ENCODE measurements at regions not wholly inside any gene's neighbourhood (a gene's known extent, or its start where the extent isn't known, plus 50 kb on each side); places are given as distances from the start of the nearest gene placed in this dataset.

DNA sequence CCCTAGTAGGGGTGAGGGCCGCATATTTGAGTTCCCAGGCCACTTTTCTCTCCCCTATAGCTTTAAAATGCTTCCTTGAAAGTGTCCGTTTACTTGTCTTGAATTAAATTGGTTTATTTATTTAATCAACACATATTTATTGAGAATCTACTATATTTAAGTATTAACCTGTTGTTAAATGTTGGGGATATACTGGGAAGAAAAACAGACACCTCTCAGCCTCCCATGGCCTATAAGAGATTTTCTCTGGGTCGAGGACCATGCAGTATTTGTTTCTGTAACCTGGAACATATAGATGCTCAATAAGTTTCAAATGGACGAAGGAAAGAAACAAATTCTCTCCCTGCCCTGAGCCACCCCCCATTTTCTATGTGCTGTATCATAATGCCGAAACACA is 98.6 kb downstream of the INSIG2 start:
- no peak for DNase-seq (ENCODE audit: low read depth)

DNA sequence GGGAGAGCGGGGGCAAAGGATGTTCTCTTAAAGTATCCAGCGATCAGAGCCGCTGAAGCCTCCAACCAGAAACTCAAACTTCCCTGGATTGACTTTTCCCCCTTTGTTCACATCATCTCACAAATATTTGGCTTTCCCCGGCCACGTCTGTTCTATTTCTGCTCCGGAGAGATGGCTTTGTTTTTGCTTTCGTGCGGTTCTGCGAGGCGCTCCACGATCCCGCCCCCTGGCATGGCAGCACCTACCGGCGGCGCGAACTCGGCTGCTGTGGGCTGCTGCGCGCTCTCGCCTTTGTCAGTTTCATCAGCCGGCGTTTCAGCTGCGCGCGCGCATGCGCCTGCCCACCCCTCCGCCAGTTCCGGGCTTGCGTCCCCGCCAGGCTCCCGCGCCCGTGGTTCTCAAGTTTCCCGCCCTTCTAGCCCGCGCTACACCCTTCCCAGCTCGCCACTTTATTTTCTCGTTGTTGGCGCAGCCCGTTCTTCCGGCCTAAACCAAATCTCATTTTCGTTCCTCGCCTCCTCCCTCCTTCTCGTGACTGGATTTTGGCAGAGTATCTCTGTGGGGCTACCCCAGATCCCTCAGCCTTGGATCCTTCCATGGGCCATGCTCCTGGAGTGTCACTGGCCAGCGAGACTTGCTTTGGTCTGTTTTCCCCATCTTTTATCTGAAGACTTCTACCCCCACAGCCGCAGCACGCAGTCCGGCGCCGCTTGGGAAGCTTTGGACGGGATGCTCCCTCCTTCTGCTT is 98.0 kb downstream of the INSIG2 start:
- peak; percentile 66 for DNase-seq (ENCODE audit: low read depth)

DNA sequence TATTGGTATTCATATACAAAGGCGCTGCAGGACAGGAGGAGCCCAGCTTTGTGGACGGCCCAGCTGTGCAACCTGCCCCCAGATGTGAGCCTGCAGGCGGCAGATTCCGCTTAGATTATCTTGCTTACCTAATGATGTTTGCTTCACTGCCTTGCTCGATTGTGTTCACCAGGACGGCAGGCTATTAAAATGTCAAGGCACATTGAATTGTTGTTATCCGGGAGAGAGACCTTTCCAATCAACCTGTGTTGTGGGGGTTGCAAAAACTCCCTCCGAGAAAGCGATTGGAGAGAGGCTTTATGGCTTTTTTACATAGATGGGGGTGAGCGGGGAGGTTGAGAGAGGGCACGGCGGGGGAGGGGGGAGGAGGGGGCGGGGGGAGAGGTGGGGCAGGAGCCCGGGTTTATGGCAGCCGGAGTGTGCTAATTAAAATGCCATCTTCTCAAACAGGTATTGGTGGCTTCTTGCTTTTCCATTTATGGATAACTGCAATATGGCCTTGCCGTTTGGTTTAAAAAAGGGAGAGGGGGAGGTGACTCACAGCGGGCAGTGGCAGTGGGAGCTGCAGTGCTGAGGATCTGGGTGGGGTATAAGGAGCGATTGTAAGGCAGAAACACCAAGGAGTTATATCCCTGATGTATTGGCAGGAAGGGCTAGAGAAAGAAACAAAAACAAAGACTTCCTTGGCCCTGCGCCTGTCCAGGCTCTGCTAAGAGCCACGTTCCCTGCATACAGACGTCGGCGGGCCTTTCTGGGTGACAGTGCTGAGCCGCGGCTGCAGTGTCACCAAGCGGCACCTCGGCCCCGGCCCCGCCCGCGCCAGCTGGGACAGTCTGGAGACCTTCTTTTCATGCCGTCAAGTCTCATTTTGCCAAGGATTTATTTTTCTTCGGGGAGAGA is 97.2 kb downstream of the INSIG2 start:
- no peak for DNase-seq (ENCODE audit: low read depth)

DNA sequence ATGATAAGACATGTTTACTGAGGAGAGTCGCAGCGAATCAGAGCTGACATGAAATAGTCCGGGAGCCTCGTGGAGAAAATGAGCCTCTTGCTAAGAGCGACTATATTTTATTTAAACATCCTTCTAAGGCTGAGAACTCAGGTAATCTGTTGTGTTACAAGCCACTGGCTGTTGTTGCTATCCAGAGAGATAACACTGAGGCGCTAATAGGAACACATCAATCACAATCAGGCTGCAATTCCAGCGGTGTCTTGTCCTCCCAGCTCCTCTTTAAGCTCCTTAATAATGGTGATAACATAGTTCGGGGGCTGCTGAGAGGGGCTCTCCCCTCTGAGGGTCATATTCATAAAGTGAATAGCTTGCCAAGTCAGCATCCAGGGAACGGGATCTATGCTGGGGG is 95.1 kb downstream of the INSIG2 start:
- no peak for DNase-seq (ENCODE audit: low read depth)

DNA sequence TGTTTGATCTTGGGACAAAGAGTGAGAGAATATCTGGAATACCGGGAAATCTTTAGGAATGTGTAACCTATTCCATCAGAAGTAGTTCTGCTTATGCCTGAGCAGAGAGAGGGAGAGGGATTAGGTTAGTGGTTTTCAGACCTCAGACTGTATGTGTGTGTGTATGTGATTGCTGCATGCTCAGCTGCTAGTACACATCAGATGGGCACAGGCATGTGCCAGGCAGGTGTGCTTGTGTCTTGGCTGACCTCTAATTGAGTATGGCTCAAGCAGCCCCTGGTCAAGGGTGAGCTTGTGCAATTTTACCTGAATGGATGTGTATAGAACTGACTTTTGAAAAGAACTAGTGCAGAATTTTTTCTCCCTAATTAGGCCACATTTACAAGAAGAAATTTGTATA is 91.2 kb downstream of the INSIG2 start:
- no peak for DNase-seq (ENCODE audit: low read depth)

DNA sequence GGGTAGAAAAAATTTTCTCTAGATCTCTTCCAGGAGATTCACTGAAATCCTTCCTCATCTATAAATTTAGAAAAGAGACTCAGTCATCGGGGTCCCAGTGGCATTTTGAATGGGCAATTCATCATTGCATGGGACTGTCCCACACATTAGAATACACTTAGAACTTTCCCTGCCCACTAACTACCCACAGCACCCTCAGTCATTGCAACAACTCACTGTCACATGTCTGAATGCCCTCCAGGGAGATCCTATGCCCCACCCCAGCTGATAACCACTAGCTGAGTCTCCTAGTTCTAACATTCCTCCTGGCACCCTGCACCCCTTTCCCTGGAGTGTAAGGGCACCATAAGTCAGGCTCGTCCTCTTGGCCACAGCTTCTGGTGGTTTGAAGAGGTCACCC is 89.6 kb downstream of the INSIG2 start:
- no peak for DNase-seq (ENCODE audit: low read depth)

DNA sequence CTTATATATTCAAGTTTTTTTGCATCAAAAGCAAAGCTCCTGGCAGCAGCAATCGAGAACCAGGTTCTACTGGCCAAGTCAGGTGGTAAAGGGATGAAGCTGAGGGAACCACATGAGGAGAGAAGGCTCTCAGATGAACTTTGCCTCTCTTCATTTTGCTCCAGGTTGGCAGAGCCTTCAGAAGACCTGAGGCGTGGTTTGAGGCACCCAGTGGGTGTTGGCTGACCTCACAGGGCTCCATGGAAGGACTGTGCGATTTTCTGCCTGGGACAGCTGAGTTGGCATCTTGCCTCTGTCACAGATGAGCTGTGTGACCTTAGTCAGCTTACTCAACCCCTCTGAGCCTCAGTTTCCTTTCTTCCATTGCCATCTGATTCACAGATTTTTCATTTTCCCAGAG is 89.0 kb downstream of the INSIG2 start:
- DNase-seq (ENCODE audit: low read depth) = no peak

DNA sequence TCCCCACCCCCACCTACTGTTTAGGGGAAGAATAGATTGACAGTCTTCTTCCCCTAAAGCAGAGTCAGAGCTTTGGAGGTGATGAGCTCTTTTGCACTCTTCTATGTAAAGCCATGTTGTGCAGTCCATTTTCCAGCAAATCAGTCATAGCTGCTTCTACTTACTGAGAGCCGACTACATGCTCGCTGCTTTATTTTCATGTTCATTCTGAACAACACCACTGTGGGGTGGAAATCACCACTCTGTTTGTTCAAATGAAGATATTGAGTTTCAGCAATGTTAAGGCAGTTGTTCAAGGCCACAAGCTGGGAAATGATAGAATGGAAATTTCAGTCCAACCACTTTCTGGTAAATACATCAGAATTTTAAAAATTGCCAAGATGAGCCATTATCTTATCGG is 88.3 kb downstream of the INSIG2 start:
- DNase-seq (ENCODE audit: low read depth) = no peak

DNA sequence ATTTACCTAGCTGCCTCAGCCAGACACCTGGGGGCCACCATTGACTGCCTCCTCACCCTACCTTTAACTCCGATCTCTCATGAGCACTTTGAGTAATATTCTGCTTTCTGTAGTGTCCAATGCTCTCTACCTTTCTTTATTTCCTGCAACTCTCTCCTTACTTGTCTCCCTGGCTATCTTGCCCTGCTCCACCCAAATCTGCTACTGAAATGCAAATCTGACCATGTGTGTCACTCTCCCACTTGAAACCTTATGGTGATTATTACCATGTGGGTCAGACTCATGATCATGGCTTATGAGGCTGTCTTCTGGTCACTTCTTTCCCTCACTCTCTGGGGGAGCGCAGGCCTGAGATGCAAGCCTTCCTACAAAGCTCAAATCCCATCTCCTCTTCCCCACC is 83.3 kb downstream of the INSIG2 start:
- no peak for DNase-seq (ENCODE audit: low read depth)

DNA sequence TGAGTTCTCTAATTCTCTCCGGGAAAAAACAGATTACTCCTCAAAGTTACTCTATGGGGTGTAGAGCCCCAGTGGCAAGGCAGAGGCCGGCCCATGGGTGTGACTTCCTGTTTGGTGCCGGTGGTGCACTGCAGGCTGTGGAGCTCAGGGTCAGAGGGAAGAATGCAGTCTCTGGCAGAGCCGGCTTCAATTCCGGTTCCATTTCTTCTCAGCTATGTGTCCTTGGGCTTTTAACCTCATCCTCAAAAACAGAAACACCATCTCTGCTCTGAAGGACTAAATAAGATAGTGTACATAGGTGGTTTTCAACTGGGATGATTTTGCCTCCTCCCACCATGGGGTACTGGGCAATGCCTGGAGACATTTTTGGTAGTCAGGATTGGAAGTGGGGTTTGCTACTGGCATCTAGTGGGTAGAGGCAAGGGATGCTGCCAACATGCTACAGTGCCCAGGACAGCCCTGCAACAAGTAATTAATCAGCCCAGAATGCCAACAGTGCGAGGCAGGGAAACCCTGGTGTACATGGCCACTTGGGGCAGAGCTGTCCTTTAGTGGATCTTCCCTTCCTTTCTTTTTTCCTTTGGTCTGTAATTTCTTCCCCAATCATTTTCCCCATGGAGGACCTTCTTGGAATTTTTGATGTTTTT is 81.2 kb downstream of the INSIG2 start:
- no peak for DNase-seq (ENCODE audit: low read depth)

DNA sequence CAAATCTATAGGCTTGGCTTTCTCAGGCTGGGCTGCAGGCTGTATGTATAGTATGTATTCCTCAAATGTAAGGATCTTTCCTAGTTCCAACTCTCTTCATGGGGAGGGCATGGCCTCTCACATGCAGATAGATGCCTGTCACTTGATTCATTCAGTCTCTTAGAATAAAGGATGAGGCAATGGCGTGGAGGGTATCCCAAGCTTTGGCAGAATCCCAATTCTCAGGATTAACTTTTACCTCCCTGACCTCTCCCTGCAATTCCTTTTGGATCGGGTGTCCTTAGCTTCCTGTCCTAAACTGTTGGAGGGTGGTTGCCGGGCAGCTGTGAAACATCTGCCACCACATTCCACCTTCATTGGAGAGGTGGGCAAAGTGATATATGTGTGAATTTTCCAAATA is 80.3 kb downstream of the INSIG2 start:
- DNase-seq (ENCODE audit: low read depth) = no peak

DNA sequence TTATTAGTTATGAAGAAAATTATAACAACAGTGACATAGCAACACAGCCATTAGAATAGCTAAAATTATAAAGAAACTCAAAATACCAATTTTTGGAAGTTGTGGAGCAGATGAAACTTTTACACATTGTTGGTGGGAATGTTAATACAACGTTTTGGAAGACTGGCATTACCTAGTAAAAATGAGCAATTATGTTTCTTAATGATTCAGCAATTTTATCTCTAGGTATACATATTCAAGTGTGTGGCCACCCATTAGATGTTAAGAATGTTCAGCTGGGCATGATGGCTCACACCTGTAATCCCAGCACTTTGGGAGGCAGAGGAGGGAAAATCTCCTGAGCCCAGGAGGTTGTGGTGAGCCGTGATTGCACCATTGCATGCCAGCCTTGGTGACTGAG is 78.8 kb downstream of the INSIG2 start:
- DNase-seq (ENCODE audit: low read depth) = no peak

DNA sequence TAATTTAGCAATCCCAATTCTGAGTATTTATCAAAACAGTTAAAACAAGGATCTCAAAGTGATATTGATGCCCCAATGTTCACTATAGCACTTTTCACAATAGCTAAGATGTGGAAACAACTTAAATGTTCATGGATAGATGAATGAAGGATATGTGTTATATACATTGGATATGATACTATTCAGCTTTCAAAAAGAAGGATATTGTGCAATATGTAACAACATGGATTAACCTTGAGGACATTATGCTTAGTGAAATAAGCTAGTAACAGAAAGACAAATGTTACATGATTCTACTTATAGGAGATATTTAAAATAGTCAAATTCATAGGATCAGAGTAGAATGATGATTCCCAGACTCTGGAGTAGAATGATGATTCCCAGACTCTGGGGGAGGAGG is 78.0 kb downstream of the INSIG2 start:
- DNase-seq (ENCODE audit: low read depth) = no peak

DNA sequence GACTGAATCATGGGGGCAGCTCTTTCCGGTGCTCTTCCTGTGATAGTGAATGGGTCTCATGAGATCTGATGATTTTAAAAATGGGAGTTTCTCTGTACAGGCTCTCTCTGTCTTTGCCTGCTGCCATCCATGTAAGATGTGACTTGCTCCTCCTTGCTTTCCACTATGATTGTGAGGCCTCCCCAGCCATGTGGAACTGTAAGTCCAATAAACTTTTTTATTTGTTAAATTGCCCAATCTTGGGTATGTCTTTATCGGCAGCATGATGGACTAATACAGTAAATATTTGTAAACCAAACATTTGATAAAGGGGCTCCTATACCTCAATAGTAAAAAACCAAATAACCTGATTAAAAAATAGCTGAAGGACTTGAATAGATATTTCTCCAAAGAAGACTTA is 77.3 kb downstream of the INSIG2 start:
- DNase-seq (ENCODE audit: low read depth) = no peak
